ENCODE measurements at regions not wholly inside any gene's neighbourhood (a gene's known extent, or its start where the extent isn't known, plus 50 kb on each side); places are given as distances from the start of the nearest gene placed in this dataset.

DNA sequence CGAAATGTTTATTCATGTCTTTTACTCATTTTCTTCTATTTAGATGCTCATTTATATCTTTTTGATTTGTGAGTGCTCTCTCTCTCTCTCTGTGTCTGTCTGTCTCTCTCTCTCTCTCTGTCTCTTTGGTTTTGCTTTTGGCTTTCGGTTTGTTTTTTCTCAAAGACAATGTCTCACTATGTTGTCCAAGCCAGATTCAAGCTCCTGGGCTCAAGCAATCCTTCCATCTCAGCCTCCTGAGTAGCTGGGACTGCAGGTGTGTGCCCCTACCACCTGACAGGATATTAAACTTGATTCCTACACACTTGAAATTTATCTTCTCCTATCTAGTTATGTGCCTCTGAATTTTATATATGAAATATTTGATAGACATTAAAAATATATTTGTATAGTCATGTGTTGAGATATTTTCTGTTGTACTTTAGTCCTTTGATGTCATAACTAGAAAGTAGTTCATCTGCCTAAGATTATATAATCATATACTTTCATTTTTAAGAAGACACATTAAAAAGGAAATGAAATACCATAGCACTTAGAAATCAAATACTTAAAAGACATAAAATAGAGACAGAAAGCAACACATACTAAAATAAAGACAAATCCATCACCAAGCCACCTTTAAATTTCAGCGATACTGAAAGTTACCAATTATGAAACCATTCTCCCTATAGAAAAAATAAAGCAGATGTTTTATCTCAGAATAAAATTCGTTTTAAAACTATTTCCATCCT lies 68.1 kb upstream of the SFMBT2 start:
- no peaks in the 10 kb centered on the region; the same call in 1 of the 2 replicates for H3K27me3 ChIP-seq (replicated peaks; ENCODE audit: insufficient read depth)
- H3K27ac ChIP-seq, result no peak overlapping the region
- H3K9me2 ChIP-seq (ENCODE audit: insufficient read depth), result no peaks in the 10 kb centered on the region
- H3K4me2 ChIP-seq (ENCODE audit: unreplicated experiment), result no peak overlapping the region
- no peak overlapping the region for H2AFZ ChIP-seq
- no peaks in the 10 kb centered on the region for H3F3A ChIP-seq (ENCODE audit: insufficient read depth)
- H3K9me3 ChIP-seq (ENCODE audit: low read depth), result no peaks in the 10 kb centered on the region
- H3K79me2 ChIP-seq (ENCODE audit: insufficient read depth), result no peaks in the 10 kb centered on the region
- no peak overlapping the region for H3K4me3 ChIP-seq
- H3K4me1 ChIP-seq (ENCODE audit: insufficient read depth), result no peaks in the 10 kb centered on the region
- in situ Hi-C loops (cut with MboI), result no loop called here
- no peak overlapping the region for H3K9ac ChIP-seq
- 30 to 32% methylated on average over 4 of the region's 4 CpGs for WGBS, 2 experiments (ENCODE audit: low coverage in 1 of 2, low lambda C conversion rate in 2 of 2, missing lambda C conversion rate in 2 of 2)
- no peaks in the 10 kb centered on the region for H4K20me1 ChIP-seq (ENCODE audit: insufficient read depth)
- no peak for DNase-seq
- no peaks in the 10 kb centered on the region for H3K36me3 ChIP-seq (ENCODE audit: low read depth)
- no peak for TF ChIP-seq EZH2phosphoT487 (IDR thresholded peaks at IDR 0.05; ENCODE audit: insufficient read depth, low read depth)
- TF ChIP-seq EZH2 (IDR thresholded peaks at IDR 0.05; ENCODE audit: insufficient read depth, poor library complexity, severe bottlenecking), result no peak

DNA sequence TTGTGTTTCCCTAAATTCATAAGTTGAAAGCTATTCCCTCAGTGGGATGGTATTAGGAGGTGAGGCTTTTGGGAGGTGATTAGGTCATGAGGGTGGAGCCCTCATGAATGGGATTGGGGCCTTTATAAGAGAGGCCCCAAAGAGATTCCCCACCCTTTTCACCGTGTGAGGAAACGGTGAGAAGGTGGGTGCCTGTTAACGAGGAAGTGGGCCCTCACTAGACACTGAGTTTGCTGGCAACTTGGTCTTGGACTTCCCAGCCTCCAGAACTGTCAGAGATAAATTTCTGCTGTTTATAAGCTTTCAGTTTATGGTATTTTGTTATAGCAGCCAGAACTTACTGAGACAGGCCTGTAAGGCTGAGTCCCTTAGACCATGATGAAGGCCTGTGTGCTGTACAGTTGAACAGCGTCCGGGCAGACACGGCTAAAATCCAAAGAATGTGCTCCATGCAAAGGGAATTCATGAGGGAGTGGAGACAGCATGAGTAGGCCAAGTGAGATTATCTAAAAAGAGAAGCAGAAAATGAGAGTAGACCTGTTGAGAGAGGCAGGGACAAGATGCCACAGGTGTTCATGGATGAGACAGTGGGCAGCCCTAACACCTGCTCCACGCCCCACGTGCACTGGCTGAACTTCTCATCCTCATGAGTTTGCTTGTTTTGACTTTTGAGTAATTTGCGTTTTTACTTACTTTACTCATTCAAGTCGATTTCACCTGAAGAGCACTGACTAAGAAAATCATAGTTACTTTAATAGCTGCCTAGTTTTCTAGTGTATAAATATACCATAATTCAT lies 66.9 kb upstream of the SFMBT2 start:
- Histone ChIP-seq H3K9me2 (ENCODE audit: insufficient read depth) (no peaks in the 10 kb centered on the region), H3K9ac (no peak overlapping the region), H3K79me2 (ENCODE audit: insufficient read depth) (no peaks in the 10 kb centered on the region), H3K4me2 (ENCODE audit: unreplicated experiment) (no peak overlapping the region), H3K4me1 (ENCODE audit: insufficient read depth) (no peaks in the 10 kb centered on the region), H2AFZ (no peak overlapping the region), H3F3A (ENCODE audit: insufficient read depth) (no peaks in the 10 kb centered on the region), H3K4me3 (no peak overlapping the region), H4K20me1 (ENCODE audit: insufficient read depth) (no peaks in the 10 kb centered on the region), H3K27me3 (replicated peaks; ENCODE audit: insufficient read depth) (no peaks in the 10 kb centered on the region; the same call in 1 of the 2 replicates), H3K36me3 (ENCODE audit: low read depth) (no peaks in the 10 kb centered on the region), H3K27ac (no peak overlapping the region), H3K9me3 (ENCODE audit: low read depth) (no peaks in the 10 kb centered on the region)
- in situ Hi-C loops (cut with MboI), result no loop called here
- 73 to 75% methylated on average over 10 of the region's 10 CpGs for WGBS, 2 experiments (ENCODE audit: low coverage in 1 of 2, low lambda C conversion rate in 2 of 2, missing lambda C conversion rate in 2 of 2)
- DNase-seq, result no peak
- no peak for TF ChIP-seq EZH2 (IDR thresholded peaks at IDR 0.05; ENCODE audit: insufficient read depth, poor library complexity, severe bottlenecking)
- TF ChIP-seq EZH2phosphoT487 (IDR thresholded peaks at IDR 0.05; ENCODE audit: insufficient read depth, low read depth), result no peak

DNA sequence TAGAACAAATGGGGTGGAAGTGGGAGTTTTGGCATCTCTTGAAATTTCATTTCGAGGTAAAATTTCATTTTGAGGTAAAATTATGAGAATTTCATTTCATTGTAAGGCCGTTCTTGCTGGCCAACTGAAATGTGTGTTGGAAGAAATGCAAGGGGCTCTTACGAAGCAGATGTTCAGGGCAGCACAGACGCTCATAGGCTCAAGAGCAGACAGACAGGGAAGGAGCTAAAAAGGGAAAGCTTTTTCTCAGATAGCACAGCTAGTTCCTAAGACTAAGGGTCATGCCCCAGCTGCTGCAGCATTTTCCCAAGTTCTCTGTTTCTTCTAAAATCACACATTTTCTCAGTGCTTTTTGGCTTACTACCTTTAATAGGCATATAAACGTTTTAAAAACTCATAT lies 65.1 kb upstream of the SFMBT2 start:
- Histone ChIP-seq H3K27me3 (replicated peaks; ENCODE audit: insufficient read depth) (peaks cover 4% of the 10 kb centered on the region; the same call in 1 of the 2 replicates), H3K9me2 (ENCODE audit: insufficient read depth) (no peaks in the 10 kb centered on the region), H3K27ac (no peak overlapping the region), H3K4me2 (ENCODE audit: unreplicated experiment) (no peak overlapping the region), H3K36me3 (ENCODE audit: low read depth) (no peaks in the 10 kb centered on the region), H3K9ac (no peak overlapping the region), H3K9me3 (ENCODE audit: low read depth) (no peaks in the 10 kb centered on the region), H3F3A (ENCODE audit: insufficient read depth) (no peaks in the 10 kb centered on the region), H3K4me3 (no peak overlapping the region), H4K20me1 (ENCODE audit: insufficient read depth) (no peaks in the 10 kb centered on the region), H3K4me1 (ENCODE audit: insufficient read depth) (no peaks in the 10 kb centered on the region), H2AFZ (no peak overlapping the region), H3K79me2 (ENCODE audit: insufficient read depth) (no peaks in the 10 kb centered on the region)
- DNase-seq, result no peak
- WGBS, 2 experiments (ENCODE audit: low coverage in 1 of 2, low lambda C conversion rate in 2 of 2, missing lambda C conversion rate in 2 of 2), result 3 to 4% methylated on average over 5 of the region's 5 CpGs
- in situ Hi-C loops (cut with MboI), result no loop called here
- TF ChIP-seq EZH2phosphoT487 (IDR thresholded peaks at IDR 0.05; ENCODE audit: insufficient read depth, low read depth) (no peak), EZH2 (IDR thresholded peaks at IDR 0.05; ENCODE audit: insufficient read depth, poor library complexity, severe bottlenecking) (no peak)

DNA sequence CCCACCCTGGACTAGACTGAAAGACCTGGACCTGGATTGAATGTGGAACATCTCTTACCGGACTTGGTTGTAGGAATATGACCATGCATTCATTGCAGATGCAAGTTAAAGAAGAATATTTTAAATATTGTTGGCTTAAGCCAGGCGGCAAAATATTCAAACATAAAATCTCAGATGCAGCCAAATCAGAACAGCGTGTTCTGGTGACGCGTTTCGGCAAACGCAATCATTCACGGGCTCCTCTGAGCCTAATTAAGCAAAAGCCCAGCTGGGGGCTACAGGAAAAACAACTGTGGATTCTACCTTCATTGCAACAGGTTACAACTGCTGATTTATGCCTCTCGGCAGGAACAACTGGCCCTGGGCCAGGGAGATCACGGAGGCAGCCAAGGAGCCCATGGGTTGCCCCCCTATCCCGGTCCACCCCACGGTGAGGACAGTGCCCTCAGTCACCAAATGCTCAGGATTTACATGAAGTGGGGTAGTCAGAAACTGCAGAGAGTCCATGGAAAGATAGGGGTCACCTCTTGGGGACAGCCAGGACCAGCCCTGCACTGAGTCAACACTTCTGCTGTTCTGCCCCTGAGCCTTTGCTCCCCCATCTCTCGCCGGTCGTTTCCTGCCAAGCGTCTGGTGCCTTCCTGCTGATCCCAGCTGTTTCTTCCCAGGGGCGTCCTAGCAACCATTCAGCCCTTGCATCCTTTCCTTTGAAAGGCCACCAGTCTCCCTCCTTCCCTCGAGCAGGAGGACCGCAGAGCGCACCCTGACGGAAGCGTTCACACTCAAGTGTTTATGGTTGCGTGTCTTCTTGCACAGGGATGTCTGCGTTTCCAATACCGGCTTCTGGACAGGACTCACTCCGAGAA lies 64.4 kb upstream of the SFMBT2 start:
- H3K79me2 ChIP-seq (ENCODE audit: insufficient read depth), result no peaks in the 10 kb centered on the region
- no peaks in the 10 kb centered on the region for H3F3A ChIP-seq (ENCODE audit: insufficient read depth)
- H3K4me2 ChIP-seq (ENCODE audit: unreplicated experiment), result no peak overlapping the region
- no peak overlapping the region for H3K27ac ChIP-seq
- no peak overlapping the region for H3K9ac ChIP-seq
- H3K4me3 ChIP-seq, result no peak overlapping the region
- no peaks in the 10 kb centered on the region for H3K36me3 ChIP-seq (ENCODE audit: low read depth)
- 6 to 7% methylated on average over 26 of the region's 26 CpGs for WGBS, 2 experiments (ENCODE audit: low coverage in 1 of 2, low lambda C conversion rate in 2 of 2, missing lambda C conversion rate in 2 of 2)
- no peaks in the 10 kb centered on the region for H3K4me1 ChIP-seq (ENCODE audit: insufficient read depth)
- DNase-seq, result no peak
- no peaks in the 10 kb centered on the region for H3K9me3 ChIP-seq (ENCODE audit: low read depth)
- in situ Hi-C loops (cut with MboI), result no loop called here
- no peaks in the 10 kb centered on the region for H3K9me2 ChIP-seq (ENCODE audit: insufficient read depth)
- no peak for TF ChIP-seq EZH2 (IDR thresholded peaks at IDR 0.05; ENCODE audit: insufficient read depth, poor library complexity, severe bottlenecking)
- TF ChIP-seq EZH2phosphoT487 (IDR thresholded peaks at IDR 0.05; ENCODE audit: insufficient read depth, low read depth), result no peak
- H4K20me1 ChIP-seq (ENCODE audit: insufficient read depth), result no peaks in the 10 kb centered on the region
- H2AFZ ChIP-seq, result no peak overlapping the region
- peaks cover 4% of the 10 kb centered on the region; the same call in 1 of the 2 replicates for H3K27me3 ChIP-seq (replicated peaks; ENCODE audit: insufficient read depth)
